OCI-LY7 (cell line): ENCODE measurements at regions not wholly inside any gene's neighbourhood (a gene's known extent, or its start where the extent isn't known, plus 50 kb on each side); places are given as distances from the start of the nearest gene placed in this dataset.

Source experiments
- BruUV-seq: library from RNA; stranded (reverse); fragments of 400-500 nt; replicated peaks from 2 replicates; lab custom pipeline; 2021; lab: Mats Ljungman, UMichigan
- CTCF ChIA-PET: fragments of 300-600 bp; sonication (Branson Sonifier 250); formaldehyde crosslinking; loops from one replicate; lab custom pipeline; 2022; ENCODE audit warnings: antibody characterized with exemption; ENCODE audit not compliant: unreplicated experiment; lab: Charles Lee
- POLR2A ChIA-PET: fragments of 300-600 bp; sonication (Branson Sonifier 250); formaldehyde crosslinking; loops from one replicate; lab custom pipeline; 2022; ENCODE audit warnings: antibody characterized with exemption; lab: Charles Lee
- DNase-seq: peaks from one replicate; pipeline ENCODE4 v3.0.0-alpha.2; 2015; ENCODE audit warnings: low spot score
- H2AFZ ChIP-seq: fragments of 200-600 bp; sonication (generic), shearing (Covaris generic); 2 replicates; pipeline ENCODE4 v1.6.1; 2014; ENCODE audit warnings: mild to moderate bottlenecking, antibody characterized with exemption, low read length, moderate library complexity
- H3K27ac ChIP-seq: fragments of 200-600 bp; sonication (generic); 2 replicates; pipeline ENCODE4 v1.5.1; 2014; ENCODE audit warnings: mixed run types, low read depth, mild to moderate bottlenecking, moderate library complexity, low read length, inconsistent platforms; ENCODE audit not compliant: poor library complexity, severe bottlenecking
- H3K36me3 ChIP-seq: fragments of 200-600 bp; sonication (generic); 2 replicates; pipeline ENCODE4 v1.6.1; 2014; ENCODE audit warnings: mild to moderate bottlenecking, antibody characterized with exemption, low read length, moderate library complexity, mixed read lengths; ENCODE audit not compliant: insufficient read depth
- H3K4me1 ChIP-seq: fragments of 200-600 bp; sonication (generic); 2 replicates; pipeline ENCODE4 v1.5.1; 2014; ENCODE audit warnings: mild to moderate bottlenecking, low read length; ENCODE audit not compliant: insufficient read depth, poor library complexity, severe bottlenecking
- H3K4me2 ChIP-seq: fragments of 200-600 bp; sonication (generic); 2 replicates; pipeline ENCODE4 v1.6.1; 2014; ENCODE audit warnings: mild to moderate bottlenecking, low read length
- H3K4me3 ChIP-seq: fragments of 200-600 bp; sonication (generic); 2 replicates; pipeline ENCODE4 v1.5.1; 2014; ENCODE audit warnings: mild to moderate bottlenecking, low read depth, low read length; ENCODE audit not compliant: poor library complexity, severe bottlenecking
- H3K79me2 ChIP-seq: fragments of 200-600 bp; sonication (generic); 2 replicates; pipeline ENCODE4 v1.6.1; 2016; ENCODE audit warnings: low read depth, mild to moderate bottlenecking, low read length, moderate library complexity, mixed read lengths; ENCODE audit not compliant: insufficient read depth
- H3K9me2 ChIP-seq: fragments of 200-600 bp; sonication (generic); 2 replicates; pipeline ENCODE4 v1.6.1; 2016; ENCODE audit warnings: mild to moderate bottlenecking, low read length, mixed read lengths; ENCODE audit not compliant: insufficient read depth
- H3K9me3 ChIP-seq: fragments of 200-600 bp; sonication (generic); 2 replicates; pipeline ENCODE4 v1.6.1; 2014; ENCODE audit warnings: mild to moderate bottlenecking, mixed run types, low read length, mixed read lengths
- H4K20me1 ChIP-seq: fragments of 200-600 bp; sonication (generic); 2 replicates; pipeline ENCODE4 v1.6.1; 2014; ENCODE audit warnings: mild to moderate bottlenecking, antibody characterized with exemption, low read length, moderate library complexity, mixed read lengths; ENCODE audit not compliant: insufficient read depth
- CTCF ChIP-seq: fragments of 200-600 bp; sonication (generic); conservative IDR thresholded peaks from 2 replicates; pipeline ENCODE4 v1.5.1; 2014; ENCODE audit warnings: mild to moderate bottlenecking, antibody characterized with exemption, low read length, moderate library complexity, mixed read lengths
- EZH2phosphoT487 ChIP-seq: fragments of 200-600 bp; sonication (generic); IDR thresholded peaks from 2 replicates; pipeline ENCODE4 v1.6.1; 2018; ENCODE audit warnings: low read depth, borderline replicate concordance, mild to moderate bottlenecking, mixed run types, antibody characterized with exemption, low read length, moderate library complexity, mixed read lengths
- intact Hi-C: fragments of 100-400 bp; cut with micrococcal nuclease; formaldehyde crosslinking; loops from one replicate; pipeline ENCODE4 v1.10.0; 2022; ENCODE audit not compliant: unreplicated experiment

DNA sequence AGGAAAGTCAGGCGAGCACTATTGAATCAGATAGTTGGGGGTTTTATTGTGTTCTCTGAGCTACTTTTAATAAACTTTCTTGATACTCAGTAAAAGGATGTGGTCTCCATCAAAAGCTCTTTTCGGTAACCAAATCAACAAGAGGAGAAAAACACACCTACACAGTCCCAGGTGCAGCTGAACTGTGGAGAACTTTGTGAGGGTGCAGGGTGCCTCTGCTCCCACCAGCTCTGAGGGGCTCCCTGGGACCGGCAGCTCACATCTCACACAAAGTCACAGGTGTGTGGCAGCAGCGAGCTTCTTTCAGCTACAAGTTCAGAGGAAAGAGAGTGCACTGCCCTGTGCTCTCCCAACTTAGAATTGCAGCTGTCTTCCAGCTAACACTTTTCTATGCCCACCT lies 650.4 kb downstream of the RNF144A start:
- Histone ChIP-seq H3K27ac (peak overlapping the region; percentile 80), H4K20me1 (no peaks in the 10 kb centered on the region), H3K36me3 (no peaks in the 10 kb centered on the region), H2AFZ (peak overlapping the region; percentile 45; the same call in 1 of the 2 replicates), H3K4me2 (peak overlapping the region; percentile 56), H3K9me3 (0 out of 2 replicates have a peak, but pooled peaks cover 5% of the 10 kb centered on the region), H3K4me3 (peak overlapping the region; percentile 31), H3K4me1 (peaks cover 33% of the 10 kb centered on the region), H3K9me2 (no peaks in the 10 kb centered on the region), H3K79me2 (no peaks in the 10 kb centered on the region)
- ChIA-PET CTCF (interaction anchor here (0.7 to 1.5 kb wide), 7 partner anchors 20 to 139 kb away, joined by 3 to 12 read pairs (median 4); no protein-coding TSS in a partner anchor), POLR2A (interaction anchor here (0.5 to 2.1 kb wide), 16 partner anchors 10 to 1117 kb away, joined by 3 to 13 read pairs (median 4); partner anchors contain the start of gene ID2)
- no TSS peak for BruUV-seq
- TF ChIP-seq CTCF = peak; percentile 76
- no peak for TF ChIP-seq EZH2phosphoT487
- DNase-seq = peak; percentile 94
- intact Hi-C loops = loop anchor here (1.0 to 5.0 kb wide), 9 partner anchors 28 to 1118 kb away; no protein-coding TSS in a partner anchor

GRCh38 chr2:7570247-7570646 lies 653.0 kb downstream of the RNF144A start:
- Histone ChIP-seq H3K79me2 (no peaks in the 10 kb centered on the region), H2AFZ (no peak overlapping the region), H3K4me3 (no peak overlapping the region), H3K4me2 (no peak overlapping the region), H3K27ac (no peak overlapping the region), H3K9me2 (no peaks in the 10 kb centered on the region), H3K9me3 (0 out of 2 replicates have a peak, but pooled peaks cover 5% of the 10 kb centered on the region), H4K20me1 (no peaks in the 10 kb centered on the region), H3K36me3 (no peaks in the 10 kb centered on the region), H3K4me1 (peaks cover 40% of the 10 kb centered on the region)
- CTCF ChIA-PET = no interaction called here
- BruUV-seq = no TSS peak
- intact Hi-C loops = no loop called here
- DNase-seq = no peak
- TF ChIP-seq EZH2phosphoT487 (no peak), CTCF (no peak)
- POLR2A ChIA-PET = interaction anchor here (0.9 to 1.9 kb wide), 3 partner anchors 25 to 59 kb away, joined by 3 to 8 read pairs (median 3); no protein-coding TSS in a partner anchor

- no peak overlapping the region for H2AFZ ChIP-seq
- ChIA-PET CTCF (no interaction called here), POLR2A (interaction anchor here (1.9 kb wide), 1 partner anchor 23 kb away, joined by 8 read pairs; no protein-coding TSS in a partner anchor)
- no peak overlapping the region for H3K4me2 ChIP-seq
- no peak overlapping the region for H3K4me3 ChIP-seq
- H3K9me3 ChIP-seq = 0 out of 2 replicates have a peak, but pooled peaks cover 5% of the 10 kb centered on the region
- BruUV-seq = no TSS peak
- H3K36me3 ChIP-seq = no peaks in the 10 kb centered on the region
- intact Hi-C loops = no loop called here
- TF ChIP-seq CTCF = no peak
- TF ChIP-seq EZH2phosphoT487 = no peak
- H3K27ac ChIP-seq = no peak overlapping the region
- no peak for DNase-seq
- H3K79me2 ChIP-seq = no peaks in the 10 kb centered on the region
- no peaks in the 10 kb centered on the region for H4K20me1 ChIP-seq
- peaks cover 38% of the 10 kb centered on the region for H3K4me1 ChIP-seq
- no peaks in the 10 kb centered on the region for H3K9me2 ChIP-seq
Observed at GRCh38 chr2:7571701-7572100, 654.5 kb downstream of the RNF144A start.
